Stimulated activated CD4-positive, alpha-beta T cell treated with anti-CD3 and anti-CD28 coated beads, Interleukin-1b, Interleukin-23, amount 100 ng/mL, for 24 hours (primary cell): ENCODE measurements at regions not wholly inside any gene's neighbourhood (a gene's known extent, or its start where the extent isn't known, plus 50 kb on each side); places are given as distances from the start of the nearest gene placed in this dataset.

Source experiments
- DNase-seq, 4 experiments: peaks; one replicate each; pipeline ENCODE4 v3.0.0-alpha.2; 2020; ENCODE audit warnings: low read depth in 4 of 4, low spot score in 1 of 4

GRCh38 chr7:156160811-156161210 is 348.5 kb upstream of the SHH start:
- DNase-seq = no peak

GRCh38 chr7:156158693-156159092 is 346.4 kb upstream of the SHH start:
- no peak for DNase-seq

GRCh38 chr7:156158213-156158612 is 345.9 kb upstream of the SHH start:
- no peak for DNase-seq

- DNase-seq = no peak
Measured at GRCh38 chr7:156157409-156158012, 345.2 kb upstream of the SHH start.

GRCh38 chr7:156156734-156157408 is 344.6 kb upstream of the SHH start:
- DNase-seq = no peak

- no peak for DNase-seq
Measured at GRCh38 chr7:156155988-156156733, 343.9 kb upstream of the SHH start.

- DNase-seq = no peak
Measured at GRCh38 chr7:156153590-156153989, 341.3 kb upstream of the SHH start.

- DNase-seq = no peak
Measured at GRCh38 chr7:156152390-156152789, 340.1 kb upstream of the SHH start.

GRCh38 chr7:156151658-156152057 is 339.4 kb upstream of the SHH start:
- DNase-seq = no peak

GRCh38 chr7:156151078-156151477 is 338.8 kb upstream of the SHH start:
- DNase-seq = no peak

GRCh38 chr7:156148995-156149394 is 336.7 kb upstream of the SHH start:
- DNase-seq = no peak

- DNase-seq = no peak
Measured at GRCh38 chr7:156148547-156148946, 336.3 kb upstream of the SHH start.

GRCh38 chr7:156147756-156148504 is 335.7 kb upstream of the SHH start:
- DNase-seq = no peak

- no peak for DNase-seq
Measured at GRCh38 chr7:156147104-156147503, 334.8 kb upstream of the SHH start.

GRCh38 chr7:156145996-156146395 is 333.7 kb upstream of the SHH start:
- no peak for DNase-seq

- no peak for DNase-seq
Measured at GRCh38 chr7:156145184-156145583, 332.9 kb upstream of the SHH start.

GRCh38 chr7:156143683-156144082 is 331.4 kb upstream of the SHH start:
- no peak for DNase-seq

GRCh38 chr7:156143158-156143557 is 330.9 kb upstream of the SHH start:
- no peak for DNase-seq

GRCh38 chr7:156141941-156142340 is 329.7 kb upstream of the SHH start:
- DNase-seq = no peak

GRCh38 chr7:156140896-156141295 is 328.6 kb upstream of the SHH start:
- no peak for DNase-seq

- no peak for DNase-seq
Measured at GRCh38 chr7:156140447-156140846, 328.2 kb upstream of the SHH start.

GRCh38 chr7:156139633-156140032 is 327.4 kb upstream of the SHH start:
- DNase-seq = no peak
